Memory B cell (primary cell): ENCODE measurements at regions not wholly inside any gene's neighbourhood (a gene's known extent, or its start where the extent isn't known, plus 50 kb on each side); places are given as distances from the start of the nearest gene placed in this dataset.
"Not testable (repeated sequence)": the region's sequence is repeated elsewhere in the genome, so short reads cannot be mapped to it uniquely, and the experiment has no call there.

Experiments
- ATAC-seq: fragments of 150-1000 bp; cut with Tn5 transposase; 2 replicates; pipeline ENCODE4 v1.10.0; 2021; ENCODE audit warnings: low read depth, mild to moderate bottlenecking, moderate library complexity
- DNase-seq, 2 donors: peaks; one replicate each; pipeline ENCODE4 v3.0.0; 2022; ENCODE audit warnings: low spot score in 2 of 2
- H3K27ac Mint-ChIP-seq: one replicate; pipeline ENCODE4 v1.8.0; 2022; ENCODE audit warnings: mild to moderate bottlenecking, moderate library complexity, mixed read lengths
- H3K27me3 Mint-ChIP-seq: one replicate; pipeline ENCODE4 v1.8.0; 2022; ENCODE audit warnings: mixed read lengths
- H3K36me3 Mint-ChIP-seq: one replicate; pipeline ENCODE4 v1.8.0; 2022; ENCODE audit warnings: mild to moderate bottlenecking, mixed read lengths
- H3K4me1 Mint-ChIP-seq: one replicate; pipeline ENCODE4 v1.8.0; 2022; ENCODE audit warnings: mixed read lengths
- H3K4me3 Mint-ChIP-seq: one replicate; pipeline ENCODE4 v1.8.0; 2022; ENCODE audit warnings: mild to moderate bottlenecking, moderate library complexity, mixed read lengths
- H3K9me3 Mint-ChIP-seq: one replicate; pipeline ENCODE4 v1.8.0; 2022; ENCODE audit warnings: mixed read lengths

GRCh38 chr3:187852842-187853730 is 107.8 kb upstream of the BCL6 start:
- no peak overlapping the region for H3K27ac Mint-ChIP-seq
- no peak for ATAC-seq
- no peak for DNase-seq

GRCh38 chr3:187855131-187855530 is 109.9 kb upstream of the BCL6 start:
- Mint-ChIP-seq H3K36me3 (peaks cover 2% of the 10 kb centered on the region), H3K4me3 (no peak overlapping the region)
- no peak for ATAC-seq

More at GRCh38 chr3:187852842-187853730, 107.8 kb upstream of the BCL6 start:
- Mint-ChIP-seq H3K36me3 (peaks cover 2% of the 10 kb centered on the region), H3K9me3 (no peaks in the 10 kb centered on the region), H3K27me3 (peaks cover 8% of the 10 kb centered on the region), H3K4me1 (no peaks in the 10 kb centered on the region), H3K4me3 (no peak overlapping the region)

DNA sequence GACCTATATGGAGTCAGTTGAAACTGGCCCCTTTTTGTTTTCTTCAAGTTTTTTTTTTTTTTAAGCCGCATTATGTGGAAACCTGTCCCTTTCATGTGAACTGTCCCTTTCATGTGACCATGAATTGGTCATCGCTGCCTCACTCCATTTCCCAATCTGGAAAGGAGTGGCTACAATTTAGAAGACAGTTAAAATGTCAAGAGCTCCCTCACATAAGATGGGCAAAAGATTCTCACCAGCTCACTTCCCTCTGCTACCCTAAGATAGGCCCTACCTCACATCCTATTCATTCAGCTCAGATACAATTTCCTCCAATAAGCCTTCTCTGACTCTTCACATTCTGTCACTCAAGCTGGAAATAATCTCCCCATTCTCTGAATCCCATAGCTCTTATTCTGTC is 111.3 kb upstream of the BCL6 start:
- Mint-ChIP-seq H3K36me3 (peaks cover 2% of the 10 kb centered on the region), H3K9me3 (peaks cover 2% of the 10 kb centered on the region), H3K27ac (no peak overlapping the region), H3K27me3 (peaks cover 4% of the 10 kb centered on the region), H3K4me3 (no peak overlapping the region), H3K4me1 (no peaks in the 10 kb centered on the region)
- ATAC-seq (no peak), DNase-seq (no peak)

More at GRCh38 chr3:187855131-187855530, 109.9 kb upstream of the BCL6 start:
- Mint-ChIP-seq H3K9me3 (no peaks in the 10 kb centered on the region), H3K27ac (no peak overlapping the region), H3K4me1 (no peaks in the 10 kb centered on the region), H3K27me3 (peaks cover 7% of the 10 kb centered on the region)
- DNase-seq, result no peak

DNA sequence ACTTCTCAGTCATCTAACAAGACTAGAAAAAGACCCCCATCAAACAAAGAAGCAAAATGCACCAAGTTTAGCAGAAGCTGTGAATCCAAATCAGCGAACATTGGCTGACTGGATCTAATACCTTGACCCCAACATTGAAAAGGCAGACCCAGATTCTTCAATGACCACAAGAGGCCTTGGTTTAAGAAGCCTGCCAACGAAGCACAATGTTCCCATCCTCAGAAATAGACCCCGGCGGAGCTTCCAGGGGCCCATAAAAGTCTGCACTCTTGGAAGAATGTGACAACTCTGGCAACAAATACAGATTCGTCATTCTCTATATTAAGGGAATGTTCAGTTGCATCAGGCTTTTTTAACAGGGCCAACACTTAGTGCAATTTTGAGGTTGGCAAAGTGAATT is 112.8 kb upstream of the BCL6 start:
- peaks cover 3% of the 10 kb centered on the region for H3K9me3 Mint-ChIP-seq
- H3K4me1 Mint-ChIP-seq, result peaks cover 2% of the 10 kb centered on the region
- DNase-seq, result no peak
- no peaks in the 10 kb centered on the region for H3K36me3 Mint-ChIP-seq
- H3K4me3 Mint-ChIP-seq, result no peak overlapping the region
- peaks cover 7% of the 10 kb centered on the region for H3K27me3 Mint-ChIP-seq
- ATAC-seq, result no peak
- H3K27ac Mint-ChIP-seq, result no peak overlapping the region

- H3K36me3 Mint-ChIP-seq, result no peaks in the 10 kb centered on the region
- ATAC-seq, result no peak
- DNase-seq, result no peak
- H3K4me1 Mint-ChIP-seq, result peaks cover 2% of the 10 kb centered on the region
- no peak overlapping the region for H3K27ac Mint-ChIP-seq
- H3K9me3 Mint-ChIP-seq, result peaks cover 3% of the 10 kb centered on the region
- no peak overlapping the region for H3K4me3 Mint-ChIP-seq
- H3K27me3 Mint-ChIP-seq, result peaks cover 7% of the 10 kb centered on the region
Observed at GRCh38 chr3:187858711-187859110, 113.4 kb upstream of the BCL6 start.

GRCh38 chr3:187862701-187863277 is 117.5 kb upstream of the BCL6 start:
- H3K27me3 Mint-ChIP-seq, H3K4me1 Mint-ChIP-seq, DNase-seq, ATAC-seq, H3K27ac Mint-ChIP-seq, H3K36me3 Mint-ChIP-seq, H3K9me3 Mint-ChIP-seq: not testable (repeated sequence)
- H3K4me3 Mint-ChIP-seq, result peak overlapping the region; percentile 69

DNA sequence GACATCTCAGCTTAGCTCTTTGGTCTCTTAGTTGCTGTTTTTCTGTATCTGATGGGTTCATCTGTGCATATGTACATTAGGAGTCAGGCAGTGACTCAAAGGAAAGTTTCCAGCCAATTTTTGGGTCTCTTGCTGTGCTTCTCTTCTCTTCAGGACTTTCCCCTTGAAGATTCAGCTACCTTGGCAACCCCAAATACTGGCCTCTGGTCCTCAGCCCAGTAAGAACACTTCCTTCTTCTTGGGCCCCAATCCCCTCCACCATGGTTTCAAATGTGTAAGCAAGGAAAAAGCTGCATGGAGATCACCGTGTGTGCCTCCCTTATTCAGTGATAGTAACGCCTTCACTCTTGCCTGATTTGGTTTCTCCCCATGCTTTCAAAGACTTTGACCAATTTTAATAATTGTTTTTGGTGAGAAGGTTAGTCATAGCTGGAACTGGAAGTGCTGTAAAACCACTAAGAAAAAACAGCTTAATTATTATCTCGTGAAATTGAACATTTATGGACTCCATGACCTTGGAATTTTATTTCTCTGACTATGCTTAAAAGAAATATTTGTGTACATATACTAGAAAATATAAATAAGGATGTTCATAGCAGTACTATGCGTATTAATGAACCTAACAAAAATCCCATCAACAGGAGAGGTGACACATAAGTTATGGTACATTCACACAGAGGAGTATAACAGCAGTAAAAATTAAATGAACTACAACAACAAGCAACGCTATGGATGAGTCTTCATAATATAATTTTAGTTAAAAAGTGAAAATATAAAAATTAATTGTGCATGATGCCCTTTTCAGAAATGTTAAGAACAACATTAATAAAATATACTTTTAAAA is 125.3 kb upstream of the BCL6 start:
- ATAC-seq (no peak), DNase-seq (no peak)
- Mint-ChIP-seq H3K27me3 (no peaks in the 10 kb centered on the region), H3K27ac (no peak overlapping the region), H3K4me3 (no peak overlapping the region), H3K4me1 (peaks cover 2% of the 10 kb centered on the region), H3K9me3 (no peaks in the 10 kb centered on the region), H3K36me3 (no peaks in the 10 kb centered on the region)

- H3K27ac Mint-ChIP-seq, result no peak overlapping the region
- H3K27me3 Mint-ChIP-seq, result no peaks in the 10 kb centered on the region
- ATAC-seq (no peak), DNase-seq (no peak)
- no peaks in the 10 kb centered on the region for H3K9me3 Mint-ChIP-seq
- no peaks in the 10 kb centered on the region for H3K36me3 Mint-ChIP-seq
- H3K4me3 Mint-ChIP-seq, result no peak overlapping the region
- peaks cover 2% of the 10 kb centered on the region for H3K4me1 Mint-ChIP-seq
Observed at GRCh38 chr3:187871204-187871591, 125.9 kb upstream of the BCL6 start.

DNA sequence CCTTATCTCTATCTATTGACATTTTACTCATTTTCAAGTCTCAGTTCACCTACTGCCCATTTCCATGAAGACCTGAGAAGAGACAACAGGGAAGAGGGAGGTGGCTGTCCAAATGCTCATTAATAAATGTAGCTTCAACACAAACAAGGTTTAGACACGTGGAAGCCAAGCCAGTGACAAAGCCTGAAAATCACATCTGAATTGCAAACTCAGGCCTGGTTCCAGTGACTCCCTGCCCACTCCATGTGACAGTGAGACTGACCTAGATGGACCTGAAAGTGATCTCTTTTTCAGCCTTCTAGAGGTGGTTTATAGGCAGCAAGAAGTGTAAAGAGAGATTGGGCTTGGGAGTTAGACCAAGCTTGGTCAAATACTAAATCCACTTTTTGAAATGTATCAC is 126.6 kb upstream of the BCL6 start:
- DNase-seq (no peak), ATAC-seq (no peak)
- Mint-ChIP-seq H3K36me3 (no peaks in the 10 kb centered on the region), H3K27me3 (no peaks in the 10 kb centered on the region), H3K27ac (no peak overlapping the region), H3K4me3 (no peak overlapping the region), H3K4me1 (peaks cover 2% of the 10 kb centered on the region), H3K9me3 (no peaks in the 10 kb centered on the region)

- ATAC-seq (no peak), DNase-seq (no peak)
- Mint-ChIP-seq H3K4me1 (peaks cover 2% of the 10 kb centered on the region), H3K4me3 (no peak overlapping the region), H3K36me3 (no peaks in the 10 kb centered on the region), H3K27me3 (no peaks in the 10 kb centered on the region), H3K9me3 (no peaks in the 10 kb centered on the region), H3K27ac (no peak overlapping the region)
Observed at GRCh38 chr3:187873843-187874242, 128.6 kb upstream of the BCL6 start.

- Mint-ChIP-seq H3K27ac (no peak overlapping the region), H3K4me3 (no peak overlapping the region), H3K27me3 (no peaks in the 10 kb centered on the region), H3K9me3 (no peaks in the 10 kb centered on the region), H3K4me1 (peaks cover 2% of the 10 kb centered on the region), H3K36me3 (no peaks in the 10 kb centered on the region)
- DNase-seq (no peak), ATAC-seq (no peak)
Observed at GRCh38 chr3:187875863-187876262, 130.6 kb upstream of the BCL6 start.

DNA sequence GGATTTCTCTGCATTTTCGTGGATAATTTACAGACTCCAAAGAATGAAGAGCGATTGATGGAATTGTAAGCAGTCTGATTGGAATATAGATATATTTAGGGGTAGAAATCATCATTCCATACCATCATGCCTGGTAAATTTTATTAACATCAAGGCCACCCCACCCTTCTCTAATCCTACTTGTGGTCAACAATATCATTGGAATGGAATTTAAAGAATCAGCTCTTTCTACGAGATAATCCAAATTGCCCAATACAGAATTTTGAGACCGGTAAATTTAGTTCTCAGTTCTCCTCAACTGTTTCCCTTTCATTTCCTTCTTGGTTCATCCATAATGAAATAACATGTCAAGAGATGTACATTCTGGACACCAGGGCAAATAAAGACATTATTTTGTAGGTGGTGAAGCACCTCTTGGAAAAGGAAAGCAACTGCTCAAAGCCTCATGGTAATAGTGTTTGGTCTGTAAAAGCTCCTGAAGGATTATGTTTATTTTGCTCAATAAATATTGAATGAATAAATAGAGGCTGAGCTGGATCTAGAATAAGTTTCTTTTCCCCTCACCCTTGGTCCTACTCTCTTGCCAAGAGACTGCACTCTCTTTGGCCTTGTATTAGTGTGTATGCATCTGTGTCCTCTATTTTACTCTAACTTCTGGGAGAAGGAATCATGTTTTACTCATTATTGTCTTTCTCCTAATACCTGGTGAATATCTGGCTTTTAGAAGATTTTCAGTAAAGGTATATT is 133.7 kb upstream of the BCL6 start:
- no peak overlapping the region for H3K4me3 Mint-ChIP-seq

DNA sequence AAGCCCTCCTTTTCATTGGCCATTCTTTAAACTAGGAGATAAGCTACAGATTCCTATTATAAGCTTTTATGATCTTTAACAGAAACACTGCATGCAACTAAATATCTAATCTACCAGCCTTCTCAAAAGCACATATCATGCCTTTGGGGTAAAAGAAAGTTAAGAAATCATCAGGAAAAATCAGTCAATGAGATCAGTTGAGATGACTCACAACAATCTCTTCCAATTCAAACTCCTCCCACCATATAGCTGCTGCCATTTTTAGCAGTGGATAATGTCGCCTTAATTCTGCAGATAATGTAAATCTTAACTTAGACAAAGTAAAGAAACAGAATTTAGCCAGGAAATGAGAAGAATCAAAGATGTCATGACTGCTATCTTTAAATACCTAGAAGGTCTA is 135.2 kb upstream of the BCL6 start:
- no peaks in the 10 kb centered on the region for H3K4me1 Mint-ChIP-seq
- no peaks in the 10 kb centered on the region for H3K36me3 Mint-ChIP-seq
- H3K9me3 Mint-ChIP-seq, result no peaks in the 10 kb centered on the region
- H3K4me3 Mint-ChIP-seq, result no peak overlapping the region
- peaks cover 3% of the 10 kb centered on the region for H3K27me3 Mint-ChIP-seq
- ATAC-seq (no peak), DNase-seq (no peak)
- no peak overlapping the region for H3K27ac Mint-ChIP-seq

More for the DNA sequence above, 133.7 kb upstream of the BCL6 start:
- Mint-ChIP-seq H3K4me1 (no peaks in the 10 kb centered on the region), H3K9me3 (no peaks in the 10 kb centered on the region), H3K27me3 (peaks cover 3% of the 10 kb centered on the region), H3K36me3 (no peaks in the 10 kb centered on the region), H3K27ac (no peak overlapping the region)
- no peak for ATAC-seq
- DNase-seq, result no peak
